NAMALWA (cell line): ENCODE measurements at regions not wholly inside any gene's neighbourhood (a gene's known extent, or its start where the extent isn't known, plus 50 kb on each side); places are given as distances from the start of the nearest gene placed in this dataset.
"Not testable (repeated sequence)": the region's sequence is repeated elsewhere in the genome, so short reads cannot be mapped to it uniquely, and the experiment has no call there.

Experiments used
- DNase-seq: peaks from one replicate; pipeline ENCODE4 v3.0.0-alpha.2; 2015; ENCODE audit warnings: low spot score

DNA sequence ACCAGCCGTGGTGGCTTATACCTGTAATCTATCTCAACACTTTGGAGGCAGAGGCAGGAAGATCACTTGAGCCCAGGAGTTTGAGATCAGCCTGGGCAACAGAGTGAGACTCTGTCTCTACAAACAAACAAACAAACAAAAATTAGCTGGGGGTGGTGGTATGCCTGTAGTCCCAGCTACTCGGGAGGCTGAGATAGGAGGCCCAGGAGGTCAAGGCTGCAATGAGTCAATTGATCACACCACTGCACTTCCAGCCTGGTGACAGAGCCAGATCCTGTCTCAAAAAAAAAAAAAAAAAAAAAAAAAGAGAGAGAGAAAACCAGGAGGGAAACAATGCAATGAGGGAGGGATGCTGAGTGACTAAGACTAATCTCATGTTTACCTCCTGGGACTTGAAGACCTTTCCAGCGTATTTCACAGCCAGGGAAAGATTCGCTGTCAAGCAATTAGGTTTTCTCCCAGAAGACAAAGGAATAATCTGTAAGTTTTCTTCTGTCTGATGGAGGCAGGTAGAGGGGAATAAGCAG is 51.1 kb upstream of the MIER3 start:
- DNase-seq = no peak

DNA sequence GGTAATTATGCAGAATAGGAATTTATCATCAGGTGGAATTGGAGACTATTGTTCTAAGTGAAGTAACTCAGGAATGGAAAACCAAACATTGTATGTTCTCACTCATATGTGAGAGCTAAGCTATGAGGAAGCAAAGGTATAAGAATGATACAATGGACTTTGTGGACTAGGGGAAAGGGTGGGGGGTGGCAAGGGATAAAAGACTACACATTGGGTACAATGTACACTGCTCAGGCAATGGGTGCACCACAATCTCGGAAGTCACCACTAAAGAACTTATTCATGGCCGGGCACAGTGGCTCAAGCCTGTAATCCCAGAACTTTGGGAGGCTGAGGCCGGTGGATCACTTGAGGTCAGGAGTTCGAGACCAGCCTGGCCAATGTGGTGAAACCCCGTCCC is 51.6 kb upstream of the MIER3 start:
- not testable (repeated sequence) for DNase-seq

- DNase-seq = no peak
These were observed 52.9 kb upstream of the MIER3 start for GRCh38 chr5:57004800-57005199.

DNA sequence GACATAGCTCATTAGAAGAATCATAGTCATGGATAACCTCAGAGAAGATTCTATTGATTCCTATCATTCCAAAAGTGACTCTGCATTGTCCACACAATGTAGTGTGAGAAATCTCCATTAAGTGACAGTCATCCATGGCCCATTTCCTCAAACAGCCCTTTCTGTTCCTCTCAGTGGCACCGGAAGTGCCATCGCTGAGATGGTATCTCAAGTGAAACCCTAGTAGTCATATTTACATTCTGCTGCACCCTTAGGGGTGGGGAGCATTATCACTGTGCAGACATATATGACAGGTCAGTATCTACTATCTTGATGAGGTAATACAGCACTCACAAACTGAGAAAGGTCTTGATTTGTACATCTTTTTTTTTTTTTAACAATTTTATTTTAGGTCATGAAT is 55.4 kb upstream of the MIER3 start:
- DNase-seq = no peak

- no peak for DNase-seq
These were observed 57.9 kb upstream of the MIER3 start for GRCh38 chr5:57009811-57010210.

DNA sequence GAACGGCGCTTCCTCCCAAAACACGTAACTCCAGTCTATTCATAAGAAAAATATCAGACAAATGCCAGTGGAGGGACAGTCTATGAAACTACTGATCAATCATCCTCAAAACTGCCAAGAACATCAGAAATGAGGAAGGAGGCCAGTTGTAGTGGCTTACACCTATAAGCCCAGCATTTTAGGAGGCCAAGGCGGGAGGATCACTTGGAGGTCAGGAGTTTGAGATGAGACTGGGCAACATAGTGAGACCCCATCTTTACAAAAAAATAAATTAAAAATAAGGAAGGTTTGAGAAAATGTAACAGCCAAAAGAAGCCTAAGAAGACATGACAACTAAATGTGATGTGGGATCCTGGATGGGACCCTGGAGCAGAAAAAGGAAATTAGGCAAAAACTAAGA is 58.9 kb upstream of the MIER3 start:
- DNase-seq = no peak

DNA sequence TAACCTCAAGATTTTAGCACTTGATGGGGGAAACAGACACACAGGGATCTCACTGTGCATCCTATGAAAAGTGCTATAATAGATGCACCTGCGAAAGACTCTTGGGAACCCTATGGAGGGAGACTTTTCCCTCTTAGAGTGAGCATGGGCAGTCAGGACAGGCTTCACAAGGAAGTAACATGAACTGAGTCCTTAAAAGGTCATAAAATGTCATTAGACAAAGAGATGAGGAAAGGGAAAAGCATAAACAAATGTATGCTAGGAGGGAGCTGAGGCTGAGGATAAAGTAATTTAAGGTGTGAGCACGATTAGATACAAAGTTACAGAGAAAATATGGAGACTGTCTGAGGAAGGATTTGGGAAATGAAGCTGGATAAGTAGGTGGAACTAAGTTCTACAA is 60.6 kb upstream of the MIER3 start:
- DNase-seq = no peak

- no peak for DNase-seq
These were observed 74.0 kb upstream of the MIER3 start for GRCh38 chr5:57025961-57026360.

GRCh38 chr5:57028161-57028560 is 76.2 kb upstream of the MIER3 start:
- no peak for DNase-seq

GRCh38 chr5:57032151-57032551 is 80.2 kb upstream of the MIER3 start:
- no peak for DNase-seq

GRCh38 chr5:57033103-57033502 is 81.2 kb upstream of the MIER3 start:
- DNase-seq = no peak

- DNase-seq = no peak
These were observed 81.6 kb upstream of the MIER3 start for GRCh38 chr5:57033503-57033902.

DNA sequence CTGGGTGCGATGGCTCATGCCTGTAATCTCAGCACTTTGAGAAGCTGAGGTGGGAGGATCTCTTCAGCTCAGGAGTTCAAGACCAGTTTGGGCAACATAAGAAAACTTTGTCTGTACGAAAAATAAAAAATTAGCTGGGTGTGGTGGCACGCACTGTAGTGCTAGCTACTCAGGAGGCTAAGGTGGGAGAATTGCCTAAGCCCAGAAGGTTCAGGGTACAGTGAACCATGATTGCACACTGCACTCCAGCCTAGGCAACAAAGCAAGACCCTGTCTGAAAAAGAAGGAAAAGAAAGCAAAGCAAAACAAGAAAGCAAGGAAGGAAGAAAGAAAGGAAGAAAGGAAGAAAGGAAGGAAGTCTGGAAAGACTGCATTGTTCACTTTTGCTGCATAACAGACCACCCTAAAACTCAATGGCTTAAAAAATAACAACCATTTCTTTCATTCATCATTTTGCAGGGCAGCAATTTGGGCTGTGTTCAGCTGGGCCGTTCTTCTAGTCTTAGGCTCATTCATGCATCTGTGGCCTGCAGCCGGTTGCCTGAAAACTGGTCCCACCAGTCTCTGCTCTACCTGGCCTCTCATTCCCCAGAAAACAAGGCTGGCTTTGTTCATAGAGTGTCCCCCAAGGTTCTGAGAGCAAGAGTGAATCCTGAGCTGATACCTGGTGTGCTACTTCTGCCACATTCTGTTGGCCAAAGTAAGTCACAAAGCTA is 82.4 kb upstream of the MIER3 start:
- DNase-seq = no peak

DNA sequence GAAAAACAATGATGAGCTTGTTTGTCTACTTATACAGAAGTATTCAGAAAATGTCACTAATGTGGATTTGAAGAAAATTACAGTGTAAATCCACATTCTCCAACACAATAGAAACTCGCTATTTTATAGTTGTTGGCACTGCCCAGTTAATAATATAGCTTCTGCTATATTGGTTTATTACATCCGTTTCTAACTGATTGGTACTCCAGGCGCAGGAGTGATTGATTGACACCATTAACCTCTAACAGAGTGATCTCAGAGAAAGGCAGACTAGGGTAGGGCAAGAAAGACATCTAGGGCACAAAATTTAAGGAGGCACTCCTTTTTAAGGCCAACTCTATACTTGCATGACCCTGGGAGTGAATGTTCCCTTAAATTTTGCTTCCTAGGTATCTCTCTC is 84.0 kb upstream of the MIER3 start:
- no peak for DNase-seq

DNA sequence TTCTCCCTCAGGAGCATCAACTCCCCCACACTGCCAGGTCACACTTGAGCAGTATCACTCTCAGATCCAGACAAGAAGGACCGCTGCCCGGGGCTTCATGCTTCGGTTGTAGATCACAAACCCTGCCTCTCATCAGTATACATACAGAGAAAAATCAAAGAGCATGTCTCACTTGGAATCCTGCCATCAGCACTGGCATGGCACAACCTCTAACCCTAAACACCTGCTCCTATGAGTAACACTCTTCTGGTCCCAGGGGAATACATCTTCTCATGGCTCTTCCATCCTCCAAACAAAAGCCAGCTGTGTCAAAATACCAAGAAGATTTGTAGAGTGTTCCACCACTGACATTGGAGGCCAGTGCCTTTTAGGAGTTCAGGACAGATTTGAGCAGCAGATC is 84.8 kb upstream of the MIER3 start:
- peak; percentile 19 for DNase-seq

- peak; percentile 16 for DNase-seq
These were observed 85.4 kb upstream of the MIER3 start for GRCh38 chr5:57037355-57037754.

GRCh38 chr5:57041570-57041969 is 89.6 kb upstream of the MIER3 start:
- DNase-seq = no peak

- DNase-seq = no peak
These were observed 90.6 kb upstream of the MIER3 start for GRCh38 chr5:57042524-57042931.

DNA sequence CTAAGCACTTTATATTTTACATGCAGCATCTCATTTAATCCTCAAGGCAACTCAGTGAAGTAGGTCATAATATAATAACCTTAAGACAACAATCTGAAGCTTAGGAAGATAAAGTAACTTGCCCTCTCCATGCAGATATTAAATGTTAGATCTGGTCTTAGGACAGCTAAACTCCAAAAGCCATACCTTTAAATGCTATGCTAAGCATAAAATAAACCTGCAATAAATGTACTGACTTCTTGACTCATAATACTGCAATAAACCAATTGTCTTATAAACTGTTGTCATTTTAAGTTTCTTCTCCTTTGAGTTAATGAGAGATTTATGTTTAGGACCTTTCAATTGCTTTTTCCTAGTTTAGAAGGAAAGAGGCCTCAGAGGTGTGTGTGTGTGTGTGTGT is 102.2 kb upstream of the MIER3 start:
- no peak for DNase-seq

- DNase-seq = no peak
These were observed 102.7 kb upstream of the MIER3 start for GRCh38 chr5:57054671-57055070.

DNA sequence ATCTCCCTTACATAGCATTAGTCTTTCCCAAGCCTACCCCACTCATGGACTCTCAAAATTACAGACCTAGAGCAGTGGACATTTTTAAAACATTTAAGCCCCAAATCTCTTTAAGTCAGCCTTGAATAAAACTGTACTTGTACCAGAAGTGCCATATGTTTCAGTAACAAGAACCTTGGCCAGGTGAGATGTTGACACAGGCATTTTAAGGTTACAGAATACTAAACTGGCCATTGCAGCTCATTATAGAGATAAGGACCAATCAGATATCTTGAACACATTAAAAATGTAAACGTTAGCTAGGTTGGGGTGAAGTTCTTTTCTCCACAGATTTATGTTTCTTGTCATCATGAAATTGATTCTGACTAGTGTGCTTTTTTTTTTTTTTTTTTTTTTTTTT is 103.8 kb upstream of the MIER3 start:
- DNase-seq = no peak

- DNase-seq = no peak
These were observed 110.1 kb upstream of the GPBP1 start for GRCh38 chr5:57063773-57064172.

- DNase-seq = no peak
These were observed 106.8 kb upstream of the GPBP1 start for GRCh38 chr5:57066924-57067596.

- no peak for DNase-seq
These were observed 106.3 kb upstream of the GPBP1 start for GRCh38 chr5:57067597-57067924.
